HG02870 (cell line): ENCODE measurements at regions not wholly inside any gene's neighbourhood (a gene's known extent, or its start where the extent isn't known, plus 50 kb on each side); places are given as distances from the start of the nearest gene placed in this dataset.

ENCODE experiments used
- ATAC-seq: cut with Tn5 transposase; IDR thresholded peaks from one replicate; pipeline ENCODE4 v1.9.1; 2021; ENCODE audit warnings: mild to moderate bottlenecking, moderate library complexity; ENCODE audit not compliant: unreplicated experiment

DNA sequence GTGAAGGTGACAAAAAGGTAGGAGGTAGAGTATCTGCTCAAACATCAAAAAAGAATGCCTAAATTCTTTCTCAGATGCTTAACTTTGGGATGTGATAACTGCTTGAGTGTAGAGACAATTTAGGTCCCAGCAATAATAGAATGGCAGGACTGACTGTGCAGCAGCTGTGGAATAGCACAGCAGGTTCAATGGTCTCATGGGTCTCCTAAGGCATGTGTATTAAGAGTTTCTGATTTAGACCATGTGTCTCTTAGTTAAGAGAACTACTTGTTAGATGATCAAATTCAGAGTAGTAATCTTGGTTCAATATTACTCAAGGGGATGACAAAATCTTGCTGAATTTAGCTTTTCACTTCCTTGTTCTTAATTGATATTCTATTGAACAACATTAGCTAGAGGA lies 72.0 kb downstream of the ALX1 start:
- no peak for ATAC-seq

DNA sequence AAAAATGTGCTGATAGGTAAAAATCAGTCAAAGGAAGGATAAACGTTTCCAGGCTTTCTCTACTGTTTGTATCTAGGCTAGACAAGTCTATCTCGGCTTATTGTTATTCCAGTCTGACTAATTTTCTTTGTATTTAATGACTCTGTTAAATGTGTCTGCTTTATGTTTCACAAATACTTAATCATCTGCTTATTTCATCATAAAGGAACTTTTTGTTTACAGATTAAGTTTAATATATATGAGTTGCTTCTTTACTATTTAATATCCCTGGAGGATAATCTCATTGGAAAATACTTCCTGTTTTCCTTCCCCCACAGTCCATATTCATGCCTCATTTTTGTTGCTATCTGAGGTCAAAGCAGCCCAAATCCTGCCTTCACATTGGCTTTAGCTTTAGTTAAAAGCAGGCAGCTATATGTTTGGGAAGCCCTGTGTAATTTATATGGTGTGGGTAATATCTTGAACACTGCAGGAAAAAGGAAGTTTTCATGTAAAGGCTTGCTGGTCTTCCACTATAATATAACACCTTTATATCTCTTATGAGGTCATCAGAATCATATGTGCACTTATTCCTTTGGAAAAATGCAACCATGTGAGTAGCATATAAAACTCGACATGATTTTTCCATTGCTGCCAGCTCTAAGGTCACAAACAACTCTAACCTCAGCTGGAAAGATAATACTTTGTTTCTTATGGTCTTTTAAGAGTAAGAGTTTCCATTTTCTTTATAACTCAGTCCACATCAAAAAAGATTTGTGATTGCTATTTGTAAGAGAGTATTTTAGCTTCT lies 76.8 kb downstream of the ALX1 start:
- no peak for ATAC-seq

DNA sequence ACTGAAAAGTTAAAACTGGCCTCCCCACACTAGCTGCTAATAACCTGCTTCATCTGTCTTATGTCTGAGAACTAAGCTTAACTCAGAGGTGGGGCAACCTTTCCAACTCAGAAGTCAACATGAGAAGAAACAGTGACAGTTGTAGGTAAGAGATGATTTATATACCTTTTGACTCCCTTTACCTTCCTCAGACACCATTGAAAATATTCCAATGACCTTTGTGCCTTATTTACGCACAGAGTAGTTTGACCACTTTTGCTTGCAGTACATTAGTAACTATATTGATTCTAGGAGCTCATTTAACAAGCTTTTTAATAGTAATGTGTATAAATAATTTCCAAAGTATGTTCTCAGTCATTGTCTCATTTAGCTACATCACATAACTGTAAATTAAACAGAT lies 77.6 kb downstream of the ALX1 start:
- no peak for ATAC-seq

DNA sequence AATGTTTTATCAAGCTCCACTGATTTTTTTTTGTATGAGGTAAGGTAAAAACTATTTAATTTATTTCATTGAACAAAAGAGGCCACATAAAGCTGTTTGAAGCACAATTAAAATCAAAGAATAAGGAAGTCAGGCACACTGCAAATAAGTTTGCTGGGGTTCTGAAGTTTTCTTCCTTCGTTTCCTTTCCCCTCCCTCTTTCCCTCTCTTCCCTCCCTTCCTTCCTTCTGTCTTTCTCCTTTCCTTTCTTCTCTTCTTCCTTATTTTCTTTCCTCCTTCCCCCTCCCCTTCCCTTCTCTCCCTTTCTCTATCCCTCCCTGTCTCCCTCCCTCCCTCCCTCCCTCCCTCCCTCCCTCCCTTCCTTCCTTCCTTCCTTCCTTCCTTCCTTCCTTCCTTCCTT lies 78.7 kb downstream of the ALX1 start:
- no peak for ATAC-seq

DNA sequence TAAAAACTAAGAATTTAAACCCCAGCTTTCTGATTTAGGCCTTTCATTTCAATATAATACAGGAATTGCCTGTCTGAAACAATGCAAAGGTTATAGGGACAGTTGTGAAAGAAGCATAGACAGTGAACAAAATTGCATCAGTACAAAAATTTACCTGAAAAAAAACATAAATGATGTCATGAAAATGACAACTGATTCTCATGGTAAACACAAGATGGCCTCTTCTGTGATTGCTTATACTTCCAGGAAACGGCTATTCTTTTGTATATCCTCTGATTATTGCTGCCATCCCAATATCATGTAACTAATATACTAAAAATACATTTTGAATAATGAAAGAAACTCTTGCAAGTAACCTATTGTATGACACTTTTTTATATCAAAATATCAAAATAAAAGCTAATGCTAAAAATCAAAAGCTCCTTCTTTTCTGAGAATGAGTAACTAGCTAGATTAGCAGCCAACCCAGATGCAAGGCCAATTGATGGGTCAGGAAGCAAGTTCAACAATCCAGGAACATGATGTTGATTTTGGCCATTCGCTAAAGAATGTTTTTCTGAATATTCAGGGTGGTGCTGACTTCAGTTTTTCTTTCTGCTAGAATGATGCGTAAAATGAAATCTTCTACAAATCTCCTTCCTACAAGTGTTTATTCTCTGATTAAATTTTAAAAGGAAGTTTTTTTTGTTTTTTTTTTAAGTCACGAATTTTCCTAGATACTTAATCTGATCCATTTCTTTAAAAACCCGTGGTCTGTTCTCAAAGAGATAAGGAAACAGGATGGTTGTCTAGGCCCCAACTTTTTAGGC lies 83.6 kb downstream of the ALX1 start:
- ATAC-seq: no peak

DNA sequence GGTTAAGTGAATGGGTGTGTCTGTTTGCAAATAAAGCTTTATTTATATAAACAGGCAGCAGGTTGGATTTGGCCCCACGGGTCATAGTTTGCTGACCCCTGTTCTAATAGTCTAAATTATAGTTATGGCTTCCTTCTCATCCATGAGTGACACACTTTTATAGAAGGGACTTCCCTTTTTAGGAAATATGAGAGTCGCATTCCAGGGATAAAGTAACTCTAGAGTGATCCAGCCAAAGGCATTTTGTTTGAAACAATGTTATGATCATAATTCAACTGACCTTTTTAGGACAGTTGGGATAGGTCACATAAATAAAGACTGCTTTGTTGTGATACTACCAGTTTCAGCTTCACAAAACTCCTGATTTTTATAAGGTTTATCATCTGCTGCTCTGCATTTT lies 87.9 kb downstream of the ALX1 start:
- ATAC-seq: no peak

DNA sequence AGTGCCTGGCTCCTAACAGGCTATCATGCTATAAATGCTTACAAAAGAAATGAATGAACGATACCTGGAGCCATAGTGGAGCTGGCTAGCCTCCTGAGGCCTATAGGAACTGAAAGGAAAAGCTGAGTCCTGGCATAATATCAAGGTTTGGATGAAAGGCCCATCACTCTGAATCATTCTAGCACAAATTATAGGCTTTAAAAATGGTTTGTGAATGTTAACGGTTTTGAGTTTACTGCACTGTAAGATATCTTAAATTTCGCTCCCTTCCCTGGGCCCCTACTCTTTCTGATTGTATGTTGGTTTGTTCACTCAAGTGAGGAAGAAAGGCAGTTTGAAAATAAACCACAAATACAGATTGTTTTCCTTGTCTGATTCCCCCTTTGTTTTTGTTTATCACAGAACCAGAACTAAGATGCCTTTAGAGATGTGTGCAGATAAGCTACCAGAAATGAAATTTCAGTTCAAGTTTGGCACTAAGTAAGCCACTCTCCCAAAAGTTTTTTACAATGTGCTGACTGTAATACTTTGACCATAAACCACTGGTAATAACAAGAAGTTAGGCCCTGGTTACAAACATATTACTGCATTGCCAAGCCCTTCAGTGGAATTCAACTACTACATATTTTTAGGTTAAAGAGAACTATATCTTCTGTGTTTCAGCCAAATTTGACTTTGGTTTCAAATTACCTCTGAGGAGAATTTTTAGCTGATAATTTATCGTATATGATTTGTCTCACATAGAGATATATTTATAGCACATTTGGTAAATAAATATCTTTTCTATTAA lies 89.5 kb downstream of the ALX1 start:
- no peak for ATAC-seq

DNA sequence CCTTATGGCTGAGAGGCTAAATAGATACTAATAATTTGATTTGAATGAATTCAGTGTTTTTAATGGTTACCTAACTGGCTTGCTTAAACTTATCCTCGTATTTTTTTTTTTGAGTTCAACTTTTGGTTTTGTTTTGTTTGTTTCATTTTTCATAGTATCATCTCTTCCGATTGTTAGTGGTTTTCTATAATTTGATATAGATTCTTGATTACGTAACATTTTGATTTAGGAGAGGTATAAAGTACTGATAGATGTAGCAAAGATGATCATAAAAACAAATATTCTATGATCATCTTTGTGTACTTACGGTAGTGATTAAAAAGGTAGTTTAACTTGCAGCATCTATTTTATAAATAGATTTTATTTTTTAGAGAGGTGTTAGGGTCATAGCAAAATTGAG lies 93.0 kb downstream of the ALX1 start:
- no peak for ATAC-seq

DNA sequence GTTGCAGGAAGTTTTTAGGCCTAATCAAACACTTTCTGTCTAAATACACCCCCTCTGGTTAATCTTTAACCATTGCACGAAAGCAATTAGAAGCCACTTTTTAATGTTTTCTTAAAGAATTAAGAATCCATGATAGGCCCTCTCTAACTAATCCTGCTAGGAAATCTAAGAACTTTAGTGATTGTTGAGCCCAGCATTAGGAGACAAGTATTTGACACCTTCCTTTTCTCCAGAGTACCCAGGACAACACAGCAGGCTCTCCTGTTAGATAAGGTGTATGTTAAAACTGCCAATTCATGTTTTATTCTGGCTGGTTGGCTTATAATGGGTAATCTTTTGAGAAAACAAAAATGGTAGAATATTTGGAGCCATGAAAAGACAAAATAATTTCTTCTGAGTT lies 95.0 kb downstream of the ALX1 start:
- no peak for ATAC-seq

DNA sequence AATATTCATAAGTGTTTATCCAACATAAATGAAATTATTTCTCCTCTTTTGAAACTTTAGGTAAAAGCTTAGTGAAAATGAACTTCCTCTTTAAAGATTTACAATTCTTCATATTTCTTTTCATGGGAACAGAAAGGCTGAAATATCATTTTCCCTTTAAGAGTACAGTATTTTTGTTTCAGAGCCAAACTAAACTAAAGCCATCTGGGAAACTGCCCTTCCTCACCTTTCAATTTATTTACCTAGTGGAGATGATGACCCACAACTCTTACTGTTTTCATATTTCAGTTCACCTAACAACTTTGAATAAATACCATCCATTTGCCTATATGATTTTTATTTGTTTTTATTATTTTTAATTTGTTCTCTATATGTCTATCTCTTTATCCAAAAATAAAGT lies 105.4 kb downstream of the ALX1 start:
- no peak for ATAC-seq

DNA sequence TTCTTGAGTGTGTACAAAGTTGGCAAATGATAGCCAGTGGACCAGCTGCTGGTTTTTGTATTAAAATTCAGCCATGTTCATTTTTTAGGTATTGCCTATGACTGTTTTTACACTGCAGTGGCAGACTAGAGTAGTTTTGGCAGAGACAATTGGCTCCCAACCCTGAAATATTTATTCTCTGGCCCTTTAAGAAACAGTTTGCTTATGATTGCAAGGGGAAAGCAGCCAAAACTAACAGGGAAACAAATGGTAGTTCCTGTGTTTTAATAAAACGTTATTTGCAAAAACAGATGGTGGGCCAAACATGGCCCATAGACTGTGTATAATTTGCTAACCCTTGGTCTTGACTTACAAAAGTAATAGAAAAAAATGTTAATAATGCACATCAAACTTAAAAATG lies 110.2 kb downstream of the ALX1 start:
- ATAC-seq: no peak

DNA sequence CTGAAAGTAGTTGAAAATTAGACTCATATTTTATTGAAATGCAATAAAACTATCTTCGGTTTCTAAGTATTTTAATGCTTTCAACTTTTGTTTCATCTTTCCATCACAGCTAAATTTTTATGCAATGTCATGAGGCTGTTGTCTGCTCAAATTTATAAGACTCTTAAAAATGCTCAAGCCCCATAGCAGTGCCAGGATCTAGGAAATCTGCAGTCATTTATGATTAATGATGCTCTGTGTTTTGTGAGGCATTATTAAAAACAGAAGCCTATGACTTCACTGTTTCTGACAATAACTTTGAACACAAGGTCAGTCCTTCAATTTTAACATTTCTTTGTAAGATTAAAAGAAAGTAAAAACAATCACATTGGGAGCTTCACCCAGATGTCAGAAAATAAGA lies 112.5 kb downstream of the ALX1 start:
- ATAC-seq: no peak

DNA sequence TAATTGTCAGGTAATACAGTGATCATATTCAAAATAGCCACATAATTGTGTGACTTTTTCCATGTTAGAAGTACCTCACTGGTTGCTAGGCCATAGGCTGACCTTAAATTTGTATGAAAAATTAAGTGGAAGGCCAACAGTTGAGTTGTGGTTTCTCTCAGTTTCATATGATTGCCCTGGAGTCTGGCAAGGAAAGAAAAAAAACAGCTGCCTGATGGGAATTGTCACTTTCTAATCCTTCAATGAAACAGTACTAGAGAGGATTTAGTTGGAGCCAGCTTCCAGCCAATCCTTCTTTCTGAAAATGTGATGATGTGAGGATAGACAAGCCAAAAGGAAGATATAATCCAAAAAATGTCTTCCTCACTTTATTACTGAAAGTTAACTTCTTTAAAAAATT lies 113.6 kb downstream of the ALX1 start:
- no peak for ATAC-seq

DNA sequence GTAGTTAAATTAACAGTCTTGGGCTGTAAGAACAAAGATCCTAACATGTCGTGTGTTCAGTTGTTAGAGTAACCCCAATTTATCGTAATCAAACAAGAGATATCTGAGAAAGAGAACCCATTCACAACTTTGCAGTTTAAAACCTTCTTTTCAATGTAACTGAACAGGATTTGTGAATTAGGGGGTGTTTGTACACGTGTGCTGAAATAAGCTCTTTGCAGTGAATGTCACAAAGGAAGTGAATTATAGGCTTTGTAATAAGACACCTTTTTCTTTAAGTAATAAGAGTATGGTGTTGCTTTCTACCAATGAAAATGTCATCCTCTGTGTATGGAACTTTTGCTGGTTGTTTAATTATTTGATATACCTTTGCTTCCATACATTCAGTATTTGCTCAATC lies 114.0 kb downstream of the ALX1 start:
- no peak for ATAC-seq

DNA sequence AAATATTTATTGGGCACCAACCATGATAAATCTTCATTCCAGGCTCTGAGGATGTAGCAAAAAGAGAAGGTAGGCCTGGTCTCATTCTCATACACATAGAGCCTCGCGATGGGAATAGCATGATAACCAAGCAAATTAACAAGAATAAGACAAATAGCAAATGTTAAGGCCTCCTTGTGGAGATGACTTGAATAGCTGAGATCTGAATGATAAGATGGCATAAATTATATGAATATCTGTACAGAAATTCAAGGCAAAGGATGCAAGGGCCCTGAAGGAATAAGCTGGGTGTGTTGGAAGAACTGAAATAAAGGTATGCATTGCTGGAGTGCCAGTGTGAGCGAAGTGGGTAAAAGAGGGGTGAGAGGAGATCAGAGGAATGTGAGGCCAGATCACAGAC lies 114.8 kb downstream of the ALX1 start:
- ATAC-seq: no peak

DNA sequence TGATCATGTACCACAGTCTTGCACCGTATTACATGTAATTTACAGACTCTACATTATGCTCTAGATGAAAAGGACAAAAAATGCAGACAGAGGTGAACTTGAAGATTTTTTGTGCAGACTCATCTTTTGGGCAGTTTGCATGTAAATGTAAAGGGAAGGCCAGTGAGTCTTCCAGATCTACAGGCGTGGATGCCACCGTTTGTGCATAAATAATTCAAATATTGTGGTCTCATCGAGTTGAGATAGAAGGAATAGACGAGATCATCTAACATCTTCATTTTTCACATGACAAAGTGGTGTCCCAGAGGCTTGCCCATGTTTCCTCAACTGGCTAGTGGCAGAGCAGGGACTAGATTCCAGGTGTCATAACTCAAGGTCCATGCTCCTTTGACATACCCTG lies 125.2 kb downstream of the ALX1 start:
- no peak for ATAC-seq

DNA sequence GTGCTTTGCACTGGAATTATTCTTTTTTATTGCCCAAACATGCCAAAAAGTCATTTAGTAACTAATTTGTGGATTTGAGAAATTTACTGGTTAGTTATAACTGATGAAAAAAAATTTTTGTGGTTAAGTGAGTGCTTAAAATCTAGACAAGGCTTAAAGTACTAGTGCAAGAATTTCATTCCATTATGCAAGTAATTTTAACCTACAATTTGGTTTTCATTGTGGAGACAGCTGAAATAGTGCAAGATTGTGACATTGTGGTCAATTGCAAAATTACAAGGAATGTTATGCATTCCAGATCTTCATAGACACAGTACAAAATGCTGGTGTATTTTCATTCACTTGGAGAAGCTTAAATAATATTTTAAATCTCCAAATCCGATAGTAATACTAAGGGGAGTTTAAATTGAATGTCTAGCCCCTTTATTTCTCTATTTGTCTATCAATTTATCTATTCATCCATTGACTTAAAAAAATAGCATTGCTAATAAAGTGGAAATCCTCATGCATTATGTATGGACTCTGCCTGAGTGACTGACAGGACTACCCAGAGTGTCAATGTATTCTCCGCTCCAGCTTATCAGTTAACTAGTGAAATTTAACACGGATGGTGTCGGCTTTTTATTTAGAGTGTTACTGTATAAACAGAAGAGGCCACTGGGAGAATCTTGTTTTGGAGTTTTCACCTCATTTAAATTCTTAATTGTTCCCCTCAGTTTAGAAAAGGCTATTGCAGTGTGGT lies 125.9 kb downstream of the ALX1 start:
- no peak for ATAC-seq

DNA sequence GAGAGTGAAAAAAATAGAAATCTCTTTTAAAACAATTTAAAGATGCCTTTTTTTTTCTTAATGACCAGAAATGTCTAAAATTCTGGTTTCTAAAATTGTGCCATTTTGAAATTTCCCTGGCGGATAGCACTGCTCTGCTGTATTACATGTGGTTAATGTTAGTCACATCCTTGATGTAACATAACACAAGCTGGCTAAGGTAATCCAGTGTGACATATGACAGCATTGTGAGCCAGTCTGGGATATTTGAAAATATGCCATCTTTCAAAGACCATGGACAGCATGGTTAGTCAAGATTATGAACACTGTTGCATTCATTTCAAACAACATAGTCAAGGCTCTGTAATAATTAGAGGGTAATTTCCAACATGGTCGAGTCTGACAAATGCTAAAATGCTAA lies 133.2 kb downstream of the ALX1 start:
- no peak for ATAC-seq

DNA sequence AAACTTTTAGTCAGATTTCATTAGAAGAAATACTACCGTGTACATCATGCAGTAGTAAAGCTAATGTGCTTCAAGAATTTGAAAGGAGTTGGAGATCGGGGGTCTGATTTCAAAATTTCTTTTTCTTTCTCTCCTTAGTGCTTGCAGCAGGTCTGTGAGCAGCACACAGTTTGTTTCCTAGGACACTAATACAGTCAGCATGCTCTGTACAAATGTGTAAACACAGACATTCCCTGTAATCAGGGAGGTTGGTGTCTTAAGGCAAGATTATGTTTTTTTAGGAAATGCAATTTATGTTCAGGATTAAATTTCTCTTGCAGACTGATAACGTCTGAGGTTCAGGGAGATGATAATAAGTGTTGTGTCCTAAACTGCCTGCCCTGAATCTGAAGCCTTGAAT lies 142.7 kb downstream of the ALX1 start:
- no peak for ATAC-seq

DNA sequence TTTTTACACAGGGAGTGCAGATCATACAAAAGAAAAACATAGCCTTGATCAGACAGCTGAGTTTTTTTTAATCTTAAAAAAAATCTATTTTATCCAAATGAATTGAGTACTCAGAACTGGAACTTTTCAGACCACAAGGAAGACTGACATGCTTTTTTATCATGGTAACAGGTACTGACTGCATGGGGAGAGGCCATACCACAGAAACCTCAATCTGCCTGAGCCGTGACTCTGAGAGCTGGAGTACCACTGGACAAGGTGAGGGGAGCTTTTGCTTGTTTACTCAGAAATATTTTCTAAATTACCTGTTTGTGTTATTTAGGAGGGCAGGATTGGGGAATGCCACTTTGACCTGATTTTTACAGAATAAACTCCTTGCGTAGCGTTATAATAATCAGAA lies 143.9 kb downstream of the ALX1 start:
- ATAC-seq: peak; percentile 63
